Suppressor macrophage treated with lipopolysaccharide for 4 hours (primary cell): ENCODE measurements at regions not wholly inside any gene's neighbourhood (a gene's known extent, or its start where the extent isn't known, plus 50 kb on each side); places are given as distances from the start of the nearest gene placed in this dataset.

Experiments used
- DNase-seq: peaks from one replicate; pipeline ENCODE4 v3.0.0-alpha.2; 2020

DNA sequence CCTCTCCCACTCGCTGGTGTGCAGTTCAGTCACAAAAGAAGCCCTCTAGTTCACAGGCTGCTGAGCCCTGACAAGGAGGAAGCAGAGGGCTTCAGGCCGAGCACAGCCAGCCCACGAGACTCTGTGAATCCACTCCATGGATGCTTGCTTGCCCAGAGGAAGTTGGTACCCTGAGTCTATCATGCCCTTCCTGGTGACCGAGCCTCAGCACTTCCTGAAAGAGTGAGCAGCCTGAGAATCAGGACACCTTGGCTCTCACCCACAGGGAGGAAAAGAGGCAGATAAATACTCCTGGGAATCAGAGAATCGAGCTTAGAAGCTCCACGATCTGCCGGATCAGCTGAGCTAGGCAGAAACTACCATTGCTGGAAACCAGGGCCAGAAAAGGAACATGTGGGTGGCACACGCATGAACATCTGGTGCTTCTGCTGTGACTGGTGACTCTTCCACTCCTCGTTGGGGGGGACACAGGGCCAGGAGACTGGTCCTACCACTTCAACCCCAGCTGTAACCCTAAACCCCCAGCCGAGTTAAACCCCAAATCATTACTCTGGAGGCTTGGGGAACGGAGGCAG is 376.3 kb upstream of the CAMK1G start:
- peak; percentile 4 for DNase-seq

GRCh38 chr1:209207701-209208286 is 375.7 kb upstream of the CAMK1G start:
- peak; percentile 53 for DNase-seq

- no peak for DNase-seq
These were observed 374.9 kb upstream of the CAMK1G start for GRCh38 chr1:209208648-209209047.

DNA sequence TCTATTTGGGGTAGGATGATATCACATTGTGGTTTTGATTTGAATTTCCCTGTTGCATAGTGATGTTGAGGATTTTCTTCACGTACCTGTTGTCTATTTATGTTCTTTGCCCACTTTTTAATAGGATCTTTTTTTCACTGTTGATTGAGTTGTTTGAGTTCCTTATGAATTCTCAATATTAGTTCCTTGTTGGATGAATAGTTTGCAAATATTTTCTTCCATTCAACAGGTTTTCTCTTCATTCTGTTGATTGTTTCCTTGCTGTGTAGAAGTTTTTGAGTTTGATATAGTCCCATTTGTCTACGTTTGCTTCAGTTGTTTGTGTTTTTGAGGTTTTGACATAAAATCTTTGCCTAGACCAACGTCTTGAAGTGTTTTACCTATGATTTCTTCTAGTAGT is 369.5 kb upstream of the CAMK1G start:
- DNase-seq = no peak

DNA sequence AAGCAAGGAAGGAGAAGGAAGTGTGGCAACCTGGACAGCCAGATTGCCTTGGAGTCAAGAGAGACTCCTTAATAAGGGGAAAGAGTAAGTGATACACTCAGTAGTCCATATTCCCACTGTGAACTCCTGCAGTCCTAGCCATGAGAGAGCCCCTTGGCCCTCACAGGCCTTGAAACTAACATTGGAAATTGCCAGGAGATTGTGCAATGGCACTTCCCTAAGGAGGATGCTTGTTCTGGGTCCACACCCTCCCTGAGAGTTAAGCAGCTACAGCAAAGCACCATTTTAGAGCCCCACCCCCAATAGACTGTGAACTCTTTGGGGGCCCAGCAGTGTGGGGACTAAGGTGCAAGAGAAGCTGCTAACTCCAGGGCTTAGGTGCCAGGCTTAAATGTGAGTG is 367.7 kb upstream of the CAMK1G start:
- DNase-seq = no peak

DNA sequence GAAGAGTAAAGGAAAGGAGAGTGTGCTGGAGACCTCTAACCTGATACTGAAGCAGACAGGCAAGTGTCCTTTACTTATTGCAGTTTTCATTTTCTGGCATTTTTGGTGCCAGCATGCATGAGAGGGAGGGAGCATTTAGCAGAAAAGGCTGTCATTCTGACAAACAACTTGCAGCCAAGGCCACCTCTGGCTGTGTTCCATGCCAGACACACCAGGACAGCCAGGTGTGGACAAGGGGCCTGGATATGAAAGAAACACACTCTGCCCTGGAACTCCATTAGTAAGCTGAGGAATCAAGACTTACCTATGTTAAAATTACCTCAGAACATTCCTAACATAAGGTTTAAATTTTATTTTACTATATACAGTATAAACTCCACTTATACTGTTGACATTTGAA is 365.4 kb upstream of the CAMK1G start:
- no peak for DNase-seq

DNA sequence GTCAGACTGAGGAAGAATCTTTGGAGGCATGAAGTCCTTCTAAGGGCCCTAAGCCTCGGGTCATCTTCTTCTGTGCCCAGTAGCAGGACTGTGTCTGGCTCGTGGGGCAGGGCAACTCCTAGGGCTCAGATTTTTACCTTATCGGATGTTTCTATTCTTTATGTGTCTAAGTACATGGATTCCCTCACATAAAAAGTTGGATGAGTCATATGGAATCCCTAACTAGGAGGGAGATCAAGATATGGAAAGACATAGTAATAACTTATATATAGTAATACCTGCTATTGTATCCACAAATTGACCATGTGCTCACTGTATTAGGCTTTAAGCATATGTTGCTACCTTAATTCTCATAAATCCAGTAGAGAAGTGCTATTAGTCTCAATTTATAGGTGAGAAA is 364.5 kb upstream of the CAMK1G start:
- DNase-seq = no peak

- no peak for DNase-seq
These were observed 363.6 kb upstream of the CAMK1G start for GRCh38 chr1:209219791-209220524.

DNA sequence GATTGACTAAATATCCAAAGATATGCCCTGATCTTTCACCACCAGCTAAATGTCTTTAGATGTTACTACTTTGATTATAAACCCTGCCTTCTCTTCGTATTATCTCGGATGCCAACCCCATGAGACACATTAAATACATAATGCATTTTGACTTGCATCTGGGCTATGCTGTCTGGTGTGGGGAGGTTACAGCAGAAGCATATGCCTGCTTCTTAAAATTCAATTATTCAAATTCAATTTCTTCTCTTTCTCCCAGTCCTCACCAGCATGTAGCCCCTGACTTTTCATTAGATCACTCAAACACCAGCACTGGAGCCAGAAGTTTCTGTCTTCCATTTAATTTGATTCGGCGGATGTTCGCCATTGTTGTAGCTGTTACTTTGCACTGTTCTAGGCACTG is 360.7 kb upstream of the CAMK1G start:
- DNase-seq = no peak

DNA sequence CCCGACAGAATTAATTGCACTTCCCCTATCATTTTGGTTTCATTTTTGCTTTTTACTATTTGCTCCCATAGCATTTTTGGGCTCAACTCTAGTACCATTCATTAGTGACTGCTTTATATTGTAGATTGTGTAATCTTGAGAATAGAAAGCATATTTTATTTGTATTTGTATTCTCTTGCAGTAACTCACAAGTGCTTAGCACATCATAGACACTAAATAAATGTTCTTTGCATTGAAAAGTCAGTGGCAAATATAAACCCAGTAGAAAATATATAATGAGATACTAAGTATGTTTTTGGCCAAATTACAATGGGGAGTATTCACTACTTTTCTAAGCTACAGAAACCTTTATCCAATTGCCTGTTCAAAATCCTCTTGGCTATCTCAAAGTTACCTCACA is 359.7 kb upstream of the CAMK1G start:
- DNase-seq = no peak

- no peak for DNase-seq
These were observed 358.6 kb upstream of the CAMK1G start for GRCh38 chr1:209224886-209225285.

DNA sequence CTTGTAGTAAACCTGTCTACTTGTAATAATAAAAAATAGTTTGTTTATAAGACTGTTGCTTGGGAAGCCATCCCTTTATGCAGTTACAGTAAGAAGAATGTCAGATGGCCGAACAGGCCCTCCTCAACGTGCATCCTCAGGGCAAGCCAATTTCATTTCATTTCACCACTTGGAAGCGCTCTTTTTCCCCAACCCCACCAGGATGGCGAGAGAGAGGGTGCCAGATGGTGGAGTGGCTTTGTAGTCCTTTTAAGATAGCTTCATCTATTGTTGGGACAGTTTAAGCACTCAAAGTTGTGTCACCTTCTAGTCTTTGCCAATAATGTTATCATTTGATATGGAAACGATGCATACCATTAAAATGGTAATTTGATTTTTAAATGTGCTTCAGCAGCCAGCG is 356.3 kb upstream of the CAMK1G start:
- DNase-seq = no peak

DNA sequence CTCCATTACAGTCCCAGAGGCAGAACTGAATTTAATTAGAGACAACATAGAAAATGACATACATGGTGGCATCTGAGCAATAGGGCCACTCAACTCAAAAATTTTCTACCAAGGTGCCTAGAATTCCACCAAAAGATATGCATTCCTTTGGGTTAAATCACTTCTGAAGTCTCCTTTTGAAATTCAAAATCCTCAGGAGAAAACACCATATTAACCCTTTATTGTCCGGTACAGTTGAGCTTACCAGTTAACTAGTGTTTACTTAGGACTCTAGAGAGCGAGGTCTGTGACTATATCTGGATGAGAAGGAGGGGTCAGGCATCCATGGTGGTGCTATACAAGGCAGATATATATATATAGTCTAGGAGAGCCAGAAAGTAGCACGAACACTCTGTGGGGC is 355.6 kb upstream of the CAMK1G start:
- no peak for DNase-seq

DNA sequence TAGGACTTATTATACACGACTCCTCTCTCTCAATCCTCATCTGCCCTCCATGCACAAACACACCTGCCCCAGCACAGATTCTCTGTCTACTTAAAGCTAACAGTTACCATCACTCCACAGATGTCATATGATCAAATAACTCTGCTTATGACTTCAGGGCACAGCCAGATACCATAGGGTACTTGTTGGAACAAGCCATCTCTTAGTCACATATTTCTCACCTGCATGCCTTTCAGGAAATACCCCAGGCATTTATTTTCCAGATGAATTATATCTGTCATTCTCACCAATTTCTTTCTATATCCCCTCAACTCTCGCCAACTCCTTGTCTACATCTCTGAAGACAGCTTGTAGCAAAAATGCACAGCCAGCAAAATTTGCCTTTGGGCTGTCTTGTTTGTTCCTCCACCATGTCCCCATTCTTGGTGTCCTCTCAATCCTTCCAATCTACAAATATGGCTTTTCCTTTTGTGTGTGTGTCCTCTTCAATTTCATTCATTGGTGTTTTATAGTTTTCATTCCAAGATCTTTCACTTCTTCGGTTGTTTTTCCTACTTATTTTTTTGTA is 353.9 kb upstream of the CAMK1G start:
- no peak for DNase-seq

DNA sequence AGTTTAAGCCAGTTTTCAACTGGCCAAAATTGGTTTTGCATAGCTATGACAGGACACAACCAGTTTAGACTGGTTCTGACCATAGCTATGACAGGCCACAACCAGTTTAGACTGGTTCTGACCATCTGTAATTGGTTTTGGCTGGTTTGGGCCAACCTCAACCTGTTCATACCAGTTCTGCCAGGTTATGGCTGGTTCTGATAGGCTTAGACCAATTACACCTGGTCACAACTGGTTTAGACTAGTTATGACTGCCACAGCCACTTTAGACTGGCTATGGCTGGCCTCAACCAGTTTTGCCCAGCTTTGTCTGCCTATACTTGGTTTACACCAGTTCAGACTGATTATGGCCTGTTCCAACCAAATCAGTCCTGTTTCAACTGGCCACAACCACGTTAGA is 353.2 kb upstream of the CAMK1G start:
- DNase-seq = no peak

DNA sequence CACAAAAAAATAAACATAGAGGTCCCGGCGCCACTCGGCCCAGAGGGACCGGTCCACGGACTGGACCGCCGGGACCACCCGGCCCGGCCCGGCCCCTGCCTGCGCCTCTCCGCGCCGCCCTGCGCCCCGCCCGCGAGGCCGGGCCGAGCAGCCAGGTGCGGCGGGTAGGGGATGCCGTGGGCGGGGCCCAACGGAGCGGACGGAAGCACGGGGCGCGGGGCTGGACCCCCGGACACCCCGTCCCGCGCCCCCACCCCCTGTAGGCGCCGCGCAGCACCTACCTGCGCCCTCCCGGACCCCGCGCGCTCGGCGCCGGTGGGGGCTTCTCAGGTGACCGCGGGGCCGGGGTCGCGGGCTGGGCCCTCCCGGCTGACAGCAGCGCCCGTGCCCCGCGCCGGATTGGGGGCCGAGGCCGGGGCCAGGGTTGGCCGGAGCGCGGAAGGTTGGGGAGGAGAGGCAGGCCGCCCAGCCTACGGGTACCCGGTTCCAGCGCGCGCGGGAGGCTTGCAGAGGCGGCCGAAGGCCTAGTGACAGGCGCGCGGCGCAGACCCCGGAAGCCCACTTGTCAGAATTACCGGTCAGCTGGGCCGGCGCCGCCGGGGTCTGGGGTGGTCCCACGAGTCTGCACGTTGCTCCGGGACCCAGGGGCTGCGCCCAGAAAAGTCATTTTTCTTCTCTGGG is 351.9 kb upstream of the CAMK1G start:
- no peak for DNase-seq

DNA sequence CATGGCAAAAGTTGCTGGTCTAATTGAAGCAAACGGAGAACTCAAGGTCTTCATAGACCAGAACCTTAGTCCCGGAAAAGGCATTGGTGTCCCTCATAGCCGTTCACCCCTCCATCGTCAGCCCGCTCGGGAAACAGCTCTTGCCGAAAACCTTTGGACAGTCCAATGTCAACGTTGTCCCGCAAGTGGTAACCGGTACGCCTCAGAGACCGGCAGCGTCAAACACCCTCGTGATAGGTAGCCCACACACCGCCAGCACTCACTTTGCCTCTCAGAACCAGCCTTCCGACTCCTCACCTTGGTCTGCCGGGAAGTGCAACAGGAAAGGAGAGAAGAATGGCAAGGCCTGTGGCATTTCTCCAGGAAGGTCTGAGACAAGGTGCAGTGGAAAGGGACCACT is 351.3 kb upstream of the CAMK1G start:
- no peak for DNase-seq

DNA sequence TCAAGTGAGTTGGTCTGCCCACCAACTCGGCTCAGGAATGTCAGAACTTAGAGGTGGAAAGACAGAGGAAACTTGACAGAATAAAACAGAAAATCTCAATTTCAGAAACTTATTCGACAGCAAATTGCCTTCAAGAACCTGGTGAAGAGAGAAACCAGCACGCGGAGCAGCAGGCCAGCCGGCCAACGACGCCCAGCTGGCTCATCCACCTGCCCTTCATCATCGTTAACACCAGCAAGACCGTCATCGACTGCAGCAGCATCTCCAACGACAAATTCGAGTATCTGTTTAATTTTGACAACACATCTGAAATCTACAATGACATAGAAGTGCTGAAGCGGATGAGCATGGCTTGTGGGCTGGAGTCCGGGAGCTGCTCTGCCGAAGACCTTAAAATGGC is 350.8 kb upstream of the CAMK1G start:
- no peak for DNase-seq

DNA sequence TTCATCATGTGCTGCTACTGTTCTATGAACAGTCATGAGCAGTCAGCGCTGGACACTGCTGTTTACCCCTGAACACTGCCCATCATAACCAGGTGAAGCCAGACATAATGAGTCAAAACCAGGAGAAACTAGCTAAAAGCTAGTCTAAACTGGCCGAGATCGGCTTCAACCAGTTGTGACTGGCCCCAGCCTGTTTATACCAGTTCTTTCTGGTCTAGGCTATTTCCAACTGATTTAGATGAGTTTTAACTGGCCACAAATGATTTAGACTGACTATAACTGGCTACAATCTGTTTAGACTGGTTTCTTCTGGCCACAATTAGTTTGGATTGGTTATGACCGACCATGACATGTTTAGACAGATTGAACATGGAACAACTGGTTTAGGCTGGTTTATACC is 348.3 kb upstream of the CAMK1G start:
- DNase-seq = no peak

DNA sequence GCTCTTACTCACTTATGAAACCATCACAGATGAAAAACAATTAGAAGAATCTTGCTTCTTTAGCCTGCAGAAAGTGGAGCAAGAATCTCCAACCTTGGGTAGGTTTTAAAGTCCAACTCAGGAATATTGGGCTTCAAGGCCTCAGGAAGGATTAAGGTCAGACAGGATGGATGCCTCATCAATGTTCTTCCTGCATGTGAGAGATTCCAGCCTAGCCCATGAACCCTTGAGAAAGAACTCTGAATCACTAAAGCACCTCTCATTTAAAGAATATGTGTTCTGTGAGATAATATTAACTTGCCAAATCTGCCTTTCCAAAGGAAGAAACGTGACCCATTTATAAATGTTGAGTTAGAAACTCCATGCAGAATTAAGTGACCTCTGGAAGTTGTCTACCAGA is 345.2 kb upstream of the CAMK1G start:
- DNase-seq = no peak

- no peak for DNase-seq
These were observed 343.2 kb upstream of the CAMK1G start for GRCh38 chr1:209240351-209240750.

GRCh38 chr1:209241487-209241886 is 342.0 kb upstream of the CAMK1G start:
- no peak for DNase-seq

GRCh38 chr1:209248649-209249279 is 334.8 kb upstream of the CAMK1G start:
- DNase-seq = peak; percentile 71
